ENCODE measurements at regions not wholly inside any gene's neighbourhood (a gene's known extent, or its start where the extent isn't known, plus 50 kb on each side); places are given as distances from the start of the nearest gene placed in this dataset.

- H3K79me2 ChIP-seq (ENCODE audit: insufficient read depth, low read length), result no peaks in the 10 kb centered on the region
- H2AFZ ChIP-seq (ENCODE audit: low read depth, low read length), result no peak overlapping the region
- H3K27me3 ChIP-seq (ENCODE audit: insufficient read depth, low read length), result no peaks in the 10 kb centered on the region
- H3K9ac ChIP-seq (ENCODE audit: low read length), result no peak overlapping the region
- Mint-ChIP-seq H3K27ac (ENCODE audit: unreplicated experiment) (no peak overlapping the region), H3K9me3 (ENCODE audit: unreplicated experiment) (no peaks in the 10 kb centered on the region), H3K4me1 (ENCODE audit: low read depth, unreplicated experiment) (no peaks in the 10 kb centered on the region), H3K4me3 (ENCODE audit: unreplicated experiment) (no peak overlapping the region), H3K36me3 (ENCODE audit: low read depth, unreplicated experiment) (no peaks in the 10 kb centered on the region), H3K27me3 (ENCODE audit: low read depth, unreplicated experiment) (no peaks in the 10 kb centered on the region)
- TF ChIP-seq CTCF (IDR thresholded peaks at IDR 0.05; ENCODE audit: insufficient read depth, low read depth, low read length) (no peak), EZH2 (IDR thresholded peaks at IDR 0.05; ENCODE audit: insufficient read depth, low read length) (no peak)
- H3K4me3 ChIP-seq (ENCODE audit: insufficient read depth, low read depth, low read length), result no peak overlapping the region
- no peak overlapping the region for H3K27ac ChIP-seq (ENCODE audit: low read depth, low read length)
- no peaks in the 10 kb centered on the region for H4K20me1 ChIP-seq (ENCODE audit: insufficient read depth, low read length)
- DNase-seq (ENCODE audit: low read depth), result no peak
- no peaks in the 10 kb centered on the region for H3K4me1 ChIP-seq (ENCODE audit: insufficient read depth, low read length)
- H3K36me3 ChIP-seq (ENCODE audit: insufficient read depth, low read length), result no peaks in the 10 kb centered on the region
- no peak for FAIRE-seq
- H3K9me3 ChIP-seq (ENCODE audit: insufficient read depth, low read depth, low read length), result peaks cover 3% of the 10 kb centered on the region
- H3K4me2 ChIP-seq (ENCODE audit: low read length), result no peak overlapping the region
These were observed 973.7 kb upstream of the AGA start for GRCh38 chr4:178415925-178416324.

DNA sequence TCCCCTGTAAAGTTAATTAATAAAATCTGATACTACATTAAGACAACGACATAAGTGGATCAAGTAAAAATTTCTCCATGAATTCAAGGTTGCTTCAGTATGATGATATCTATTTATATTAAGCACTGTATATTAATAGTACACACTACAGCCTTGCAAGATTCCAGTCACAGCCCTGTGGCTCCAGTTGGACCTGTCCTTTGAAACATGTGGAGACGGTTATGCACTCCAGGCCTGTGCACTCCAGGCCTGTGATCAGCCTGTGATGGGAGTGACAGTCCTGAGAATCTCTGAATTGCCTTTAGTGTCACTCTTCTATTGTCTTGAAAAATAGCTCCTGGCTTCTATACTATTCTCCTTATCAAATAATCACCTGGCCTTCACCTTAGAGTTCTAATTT is 981.1 kb upstream of the AGA start:
- H3K9me3 Mint-ChIP-seq (ENCODE audit: unreplicated experiment), result no peaks in the 10 kb centered on the region
- no peaks in the 10 kb centered on the region for H4K20me1 ChIP-seq (ENCODE audit: insufficient read depth, low read length)

More for the DNA sequence above, 981.1 kb upstream of the AGA start:
- TF ChIP-seq EZH2 (IDR thresholded peaks at IDR 0.05; ENCODE audit: insufficient read depth, low read length) (no peak), CTCF (IDR thresholded peaks at IDR 0.05; ENCODE audit: insufficient read depth, low read depth, low read length) (no peak)
- no peak overlapping the region for H3K27ac Mint-ChIP-seq (ENCODE audit: unreplicated experiment)
- no peaks in the 10 kb centered on the region for H3K27me3 ChIP-seq (ENCODE audit: insufficient read depth, low read length)
- peaks cover 3% of the 10 kb centered on the region for H3K9me3 ChIP-seq (ENCODE audit: insufficient read depth, low read depth, low read length)
- no peak for FAIRE-seq
- no peak for DNase-seq (ENCODE audit: low read depth)
- H3K4me3 Mint-ChIP-seq (ENCODE audit: unreplicated experiment), result no peak overlapping the region
- H3K27me3 Mint-ChIP-seq (ENCODE audit: low read depth, unreplicated experiment), result no peaks in the 10 kb centered on the region
- H3K4me1 Mint-ChIP-seq (ENCODE audit: low read depth, unreplicated experiment), result no peaks in the 10 kb centered on the region
- H3K27ac ChIP-seq (ENCODE audit: low read depth, low read length), result no peak overlapping the region
- no peak overlapping the region for H2AFZ ChIP-seq (ENCODE audit: low read depth, low read length)
- no peak overlapping the region for H3K4me3 ChIP-seq (ENCODE audit: insufficient read depth, low read depth, low read length)
- no peaks in the 10 kb centered on the region for H3K79me2 ChIP-seq (ENCODE audit: insufficient read depth, low read length)
- no peak overlapping the region for H3K4me2 ChIP-seq (ENCODE audit: low read length)
- no peak overlapping the region for H3K9ac ChIP-seq (ENCODE audit: low read length)
- no peaks in the 10 kb centered on the region for H3K4me1 ChIP-seq (ENCODE audit: insufficient read depth, low read length)
- no peaks in the 10 kb centered on the region for H3K36me3 ChIP-seq (ENCODE audit: insufficient read depth, low read length)
- H3K36me3 Mint-ChIP-seq (ENCODE audit: low read depth, unreplicated experiment), result no peaks in the 10 kb centered on the region
